ACC112 (cell line): ENCODE measurements at regions not wholly inside any gene's neighbourhood (a gene's known extent, or its start where the extent isn't known, plus 50 kb on each side); places are given as distances from the start of the nearest gene placed in this dataset.

Experiments
- H2AFZ ChIP-seq: fragments of 200-600 bp; sonication (generic); one replicate; pipeline ENCODE4 v1.6.0; 2017; ENCODE audit warnings: antibody characterized with exemption, low read length; ENCODE audit not compliant: unreplicated experiment
- H3K27ac ChIP-seq: fragments of 200-600 bp; sonication (generic); 2 replicates; pipeline ENCODE4 v1.5.1; 2014; ENCODE audit warnings: low read depth, mild to moderate bottlenecking, antibody characterized with exemption, low read length, moderate library complexity
- H3K27me3 ChIP-seq: fragments of 200-600 bp; sonication (generic); 2 replicates; pipeline ENCODE4 v1.6.1; 2014; ENCODE audit warnings: mild to moderate bottlenecking, antibody characterized with exemption, low read length, moderate library complexity, mixed read lengths; ENCODE audit not compliant: insufficient read depth
- H3K36me3 ChIP-seq: fragments of 200-600 bp; sonication (generic); 2 replicates; pipeline ENCODE4 v1.6.1; 2016; ENCODE audit warnings: mild to moderate bottlenecking, antibody characterized with exemption, low read length, moderate library complexity, mixed read lengths; ENCODE audit not compliant: insufficient read depth
- H3K4me1 ChIP-seq: fragments of 200-600 bp; sonication (generic); one replicate; pipeline ENCODE4 v1.6.1; 2016; ENCODE audit warnings: low read length, mixed read lengths; ENCODE audit not compliant: insufficient read depth, unreplicated experiment, control insufficient read depth
- H3K4me3 ChIP-seq: fragments of 200-600 bp; sonication (generic); 2 replicates; pipeline ENCODE4 v1.5.1; 2014; ENCODE audit warnings: mild to moderate bottlenecking, low read depth, low read length
- H3K79me2 ChIP-seq: fragments of 200-600 bp; sonication (generic); one replicate; pipeline ENCODE4 v1.6.0; 2016; ENCODE audit warnings: low read length; ENCODE audit not compliant: control insufficient read depth, unreplicated experiment, insufficient read depth

DNA sequence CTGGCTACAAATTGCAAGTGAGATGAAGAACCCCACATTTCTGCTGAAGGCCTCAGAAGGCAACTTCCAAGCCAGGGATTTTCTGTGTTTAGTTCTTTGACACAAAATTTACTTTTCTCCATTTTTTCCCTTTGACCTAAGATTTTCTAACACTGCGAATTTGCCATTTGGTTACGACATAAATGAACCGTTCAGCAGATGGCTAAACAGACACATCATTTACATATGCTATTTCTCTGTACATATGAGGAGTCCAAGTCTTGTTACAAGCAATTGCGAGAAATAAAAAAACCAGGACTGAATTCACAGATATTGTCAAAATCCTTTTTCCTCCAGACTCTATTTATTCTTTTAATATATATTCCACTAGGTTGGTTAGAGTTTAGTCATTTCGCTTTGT lies 978.6 kb downstream of the NLGN4X start:
- H3K79me2 ChIP-seq: no peaks in the 10 kb centered on the region
- H3K27me3 ChIP-seq: no peaks in the 10 kb centered on the region
- no peak overlapping the region for H2AFZ ChIP-seq
- H3K27ac ChIP-seq: no peak overlapping the region
- H3K4me1 ChIP-seq: no peaks in the 10 kb centered on the region
- no peaks in the 10 kb centered on the region for H3K36me3 ChIP-seq
- no peak overlapping the region for H3K4me3 ChIP-seq

DNA sequence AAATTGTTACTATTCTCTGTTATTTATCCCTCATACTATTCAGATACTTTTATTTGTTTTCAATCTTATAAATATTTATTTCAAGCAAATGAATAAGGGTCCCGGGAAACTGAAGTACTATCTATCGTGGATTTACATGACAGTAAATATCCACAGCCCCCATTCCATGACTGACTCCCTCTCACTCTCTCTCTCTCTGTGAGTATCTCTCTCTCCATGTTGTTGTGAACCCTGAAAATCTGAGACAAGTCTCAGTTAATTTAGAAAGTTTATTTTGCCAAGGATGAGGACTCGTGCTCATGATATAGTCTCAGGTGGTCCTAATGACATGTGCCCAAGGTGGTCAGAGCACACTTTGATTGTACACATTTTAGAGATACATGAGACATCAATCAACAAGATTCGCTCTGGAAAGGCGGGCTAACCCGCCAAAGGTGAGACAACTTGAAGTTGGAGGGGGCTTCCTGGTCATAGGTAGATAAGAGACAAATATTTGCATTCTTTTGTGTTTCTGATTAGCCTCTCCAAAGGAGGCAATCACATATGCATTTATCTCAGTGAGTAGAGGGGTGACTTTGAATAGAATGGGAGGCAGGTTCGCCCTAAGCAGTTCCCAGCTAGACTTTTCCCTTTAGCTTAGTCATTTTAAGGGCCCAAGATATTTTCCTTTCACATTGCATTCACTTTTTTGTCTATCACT lies 986.4 kb downstream of the NLGN4X start:
- Histone ChIP-seq H3K79me2 (no peaks in the 10 kb centered on the region), H3K4me3 (no peak overlapping the region), H3K27me3 (no peaks in the 10 kb centered on the region), H3K36me3 (no peaks in the 10 kb centered on the region), H2AFZ (no peak overlapping the region), H3K4me1 (no peaks in the 10 kb centered on the region), H3K27ac (no peak overlapping the region)

DNA sequence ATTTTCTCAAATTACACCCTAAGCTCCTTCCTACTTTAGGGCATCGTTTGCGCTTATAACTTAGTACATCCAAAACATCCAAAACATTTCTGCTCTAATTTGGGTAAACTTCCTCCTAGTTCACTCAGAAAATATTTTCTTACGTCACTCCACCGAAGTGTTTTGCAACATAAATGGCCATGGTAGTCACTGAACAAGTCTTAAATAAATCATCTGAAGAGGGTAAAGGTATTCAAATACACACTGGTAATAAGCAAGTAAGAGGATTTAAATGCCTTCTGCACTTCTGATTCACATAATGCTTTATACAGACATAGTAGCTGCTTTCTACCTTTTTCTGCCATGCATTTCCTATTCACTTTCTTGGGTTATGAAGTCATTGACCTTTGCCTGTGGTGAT lies 991.9 kb downstream of the NLGN4X start:
- no peaks in the 10 kb centered on the region for H3K36me3 ChIP-seq
- no peak overlapping the region for H2AFZ ChIP-seq
- no peaks in the 10 kb centered on the region for H3K4me1 ChIP-seq

DNA sequence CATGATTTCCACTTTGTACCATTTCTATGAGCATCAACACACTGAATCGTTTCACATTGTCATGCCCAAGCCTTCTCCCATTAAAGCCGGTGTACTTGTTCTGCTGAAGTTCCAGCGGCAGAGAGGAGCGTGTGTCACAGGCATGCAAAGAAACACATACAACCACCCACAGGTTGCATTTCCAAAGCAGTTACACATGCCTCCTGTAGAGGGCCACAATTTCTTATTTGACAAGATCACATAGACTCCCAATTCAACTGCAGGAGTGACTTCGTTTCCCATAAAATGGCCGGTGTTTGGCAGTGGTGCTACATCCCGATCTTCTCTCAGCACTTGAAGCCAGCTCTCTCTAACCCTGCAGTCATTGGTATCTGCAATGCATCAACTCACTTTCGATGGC lies 992.6 kb downstream of the NLGN4X start:
- Histone ChIP-seq H2AFZ (no peak overlapping the region), H3K27ac (no peak overlapping the region), H3K79me2 (no peaks in the 10 kb centered on the region), H3K4me3 (no peak overlapping the region), H3K27me3 (no peaks in the 10 kb centered on the region), H3K36me3 (no peaks in the 10 kb centered on the region), H3K4me1 (no peaks in the 10 kb centered on the region)

More for the DNA sequence above, 991.9 kb downstream of the NLGN4X start:
- no peaks in the 10 kb centered on the region for H3K79me2 ChIP-seq
- H3K27me3 ChIP-seq: no peaks in the 10 kb centered on the region
- H3K4me3 ChIP-seq: no peak overlapping the region
- no peak overlapping the region for H3K27ac ChIP-seq

DNA sequence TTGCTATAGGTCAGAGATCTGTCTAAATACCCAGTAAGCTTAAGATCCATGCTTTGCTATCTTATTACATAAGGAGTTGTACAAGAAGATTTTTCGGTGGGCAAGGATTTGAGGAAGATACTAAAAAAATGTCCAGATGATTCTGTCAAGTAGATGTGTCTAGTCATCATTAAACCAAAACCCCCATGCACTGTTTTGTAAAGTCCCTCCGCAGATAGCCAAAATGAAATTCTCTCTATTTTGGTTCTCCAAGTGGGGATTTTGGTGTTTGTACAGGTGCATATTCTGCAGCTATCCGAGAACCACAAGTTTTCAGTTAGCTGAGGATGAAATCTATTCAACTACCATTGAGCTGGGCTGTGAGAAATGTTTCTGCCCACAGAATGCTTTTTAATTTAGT lies 994.8 kb downstream of the NLGN4X start:
- Histone ChIP-seq H3K4me1 (no peaks in the 10 kb centered on the region), H3K79me2 (no peaks in the 10 kb centered on the region), H3K27me3 (no peaks in the 10 kb centered on the region), H3K4me3 (no peak overlapping the region), H2AFZ (no peak overlapping the region), H3K36me3 (no peaks in the 10 kb centered on the region), H3K27ac (no peak overlapping the region)

DNA sequence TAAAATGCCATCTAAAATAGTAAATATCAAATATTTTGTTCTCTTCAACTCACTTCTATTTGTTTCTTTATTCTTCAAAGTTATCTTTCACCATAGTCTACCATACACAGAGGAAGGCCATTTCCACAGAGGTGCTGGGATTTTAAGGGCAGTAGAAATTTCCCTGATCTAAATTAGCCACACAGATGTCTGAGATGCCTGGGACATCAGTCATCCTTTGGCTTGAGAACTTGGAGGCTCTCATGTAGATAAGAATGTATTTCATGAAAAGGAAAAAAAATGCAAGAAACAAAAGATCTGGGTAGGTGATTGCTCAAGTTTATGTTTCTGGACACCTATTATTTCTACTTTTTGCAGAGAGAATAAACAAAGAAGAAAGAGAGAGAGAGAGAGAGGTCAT lies 1008.2 kb downstream of the NLGN4X start:
- H3K27me3 ChIP-seq: no peaks in the 10 kb centered on the region
- H3K27ac ChIP-seq: no peak overlapping the region
- no peaks in the 10 kb centered on the region for H3K4me1 ChIP-seq
- H3K4me3 ChIP-seq: no peak overlapping the region
- H3K79me2 ChIP-seq: no peaks in the 10 kb centered on the region
- no peak overlapping the region for H2AFZ ChIP-seq
- no peaks in the 10 kb centered on the region for H3K36me3 ChIP-seq

DNA sequence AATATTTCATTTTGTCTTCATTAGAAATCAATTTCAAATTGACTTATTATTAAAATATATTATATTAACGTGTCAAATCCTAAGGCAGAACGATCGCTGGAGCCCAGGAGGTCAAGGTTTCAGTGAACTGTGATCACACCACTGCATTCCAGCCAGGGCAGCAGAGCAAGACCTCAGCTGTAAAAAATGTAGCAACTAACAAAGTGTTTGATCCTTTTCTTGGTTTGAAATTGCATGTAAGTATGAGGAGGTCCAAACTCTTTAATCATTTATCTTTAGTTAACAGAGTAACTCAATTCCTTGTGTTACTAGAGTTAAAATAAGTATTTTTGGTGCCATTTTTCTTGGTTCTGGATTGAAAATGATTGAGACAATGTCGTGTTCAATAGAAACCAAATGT lies 1033.9 kb downstream of the NLGN4X start:
- Histone ChIP-seq H3K27me3 (no peaks in the 10 kb centered on the region), H3K27ac (no peak overlapping the region), H2AFZ (no peak overlapping the region), H3K36me3 (no peaks in the 10 kb centered on the region), H3K4me1 (no peaks in the 10 kb centered on the region), H3K4me3 (no peak overlapping the region), H3K79me2 (no peaks in the 10 kb centered on the region)

DNA sequence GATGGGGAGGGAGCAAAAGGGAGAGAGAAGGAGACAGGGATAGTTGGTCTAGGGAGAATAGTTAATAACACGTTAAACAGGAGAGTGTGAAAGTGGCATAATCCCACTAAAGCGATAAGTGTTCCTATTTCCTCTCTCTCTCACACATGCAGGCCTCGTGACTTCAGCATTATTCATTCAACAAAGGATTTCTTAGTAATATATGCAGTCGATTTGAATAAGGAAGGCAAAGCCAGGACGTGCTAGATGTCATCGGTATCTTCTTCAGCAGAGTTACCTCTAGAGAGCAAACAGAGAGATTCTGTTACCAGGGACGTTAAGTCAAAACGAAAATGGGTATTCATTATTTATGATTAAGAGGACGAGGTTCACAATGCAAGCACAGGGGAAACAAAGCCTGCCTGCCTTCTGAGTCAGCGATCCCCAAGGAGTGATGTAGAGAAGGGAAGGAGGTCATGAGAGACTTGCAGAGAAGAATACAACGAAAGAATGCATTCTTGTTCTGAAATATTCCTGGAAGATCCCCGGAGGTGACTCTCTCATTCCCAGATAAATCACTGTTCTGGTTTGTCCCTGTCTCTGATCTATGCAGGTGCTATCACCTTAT lies 1048.4 kb downstream of the NLGN4X start:
- H3K79me2 ChIP-seq: no peaks in the 10 kb centered on the region
- H3K27me3 ChIP-seq: no peaks in the 10 kb centered on the region
- H3K4me3 ChIP-seq: no peak overlapping the region
- H3K27ac ChIP-seq: no peak overlapping the region
- H3K36me3 ChIP-seq: no peaks in the 10 kb centered on the region
- H2AFZ ChIP-seq: no peak overlapping the region
- H3K4me1 ChIP-seq: no peaks in the 10 kb centered on the region

DNA sequence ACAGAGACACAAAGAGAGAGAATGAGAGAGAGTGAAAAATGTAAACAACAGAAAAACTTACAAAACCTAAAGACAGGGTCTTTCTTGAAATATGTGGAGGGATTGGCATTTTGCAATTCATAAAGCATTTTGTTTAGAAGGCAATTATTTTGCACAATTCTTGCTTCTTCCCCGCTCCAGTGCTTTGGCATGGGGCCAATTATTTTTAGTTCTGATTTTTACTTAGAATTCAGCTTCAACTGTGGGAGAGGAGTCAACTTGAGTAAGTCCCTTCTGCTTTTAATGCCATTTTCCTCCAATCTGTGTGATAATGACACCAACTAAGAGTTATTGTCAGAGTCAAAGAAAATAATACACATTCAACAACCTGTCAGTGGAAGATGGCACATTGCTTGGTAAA lies 1051.9 kb downstream of the NLGN4X start:
- Histone ChIP-seq H3K27me3 (no peaks in the 10 kb centered on the region), H3K4me3 (no peak overlapping the region), H3K79me2 (no peaks in the 10 kb centered on the region), H3K4me1 (no peaks in the 10 kb centered on the region), H3K27ac (no peak overlapping the region), H2AFZ (no peak overlapping the region), H3K36me3 (no peaks in the 10 kb centered on the region)

DNA sequence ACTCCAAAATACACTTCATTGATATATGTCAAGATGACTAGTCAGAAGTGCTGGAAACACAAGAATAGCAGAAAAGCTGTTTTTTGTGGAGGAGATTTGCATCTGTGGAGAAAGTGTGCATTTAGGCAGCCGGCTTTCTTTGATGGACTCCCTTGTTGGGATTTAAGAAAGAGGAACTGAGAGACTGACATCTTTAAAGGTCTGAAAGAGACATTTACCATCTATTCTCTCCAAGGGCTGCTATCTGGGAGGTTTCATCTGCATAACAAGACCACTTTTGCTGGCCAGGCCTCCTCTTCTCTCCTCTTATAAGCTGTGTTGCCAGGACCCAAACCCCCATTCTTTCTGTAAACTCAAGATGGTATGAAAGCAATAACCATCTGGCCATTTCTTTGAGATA lies 1065.0 kb downstream of the NLGN4X start:
- no peaks in the 10 kb centered on the region for H3K36me3 ChIP-seq
- no peak overlapping the region for H3K4me3 ChIP-seq
- H3K4me1 ChIP-seq: no peaks in the 10 kb centered on the region
- H3K79me2 ChIP-seq: no peaks in the 10 kb centered on the region
- no peaks in the 10 kb centered on the region for H3K27me3 ChIP-seq
- no peak overlapping the region for H3K27ac ChIP-seq
- no peak overlapping the region for H2AFZ ChIP-seq

DNA sequence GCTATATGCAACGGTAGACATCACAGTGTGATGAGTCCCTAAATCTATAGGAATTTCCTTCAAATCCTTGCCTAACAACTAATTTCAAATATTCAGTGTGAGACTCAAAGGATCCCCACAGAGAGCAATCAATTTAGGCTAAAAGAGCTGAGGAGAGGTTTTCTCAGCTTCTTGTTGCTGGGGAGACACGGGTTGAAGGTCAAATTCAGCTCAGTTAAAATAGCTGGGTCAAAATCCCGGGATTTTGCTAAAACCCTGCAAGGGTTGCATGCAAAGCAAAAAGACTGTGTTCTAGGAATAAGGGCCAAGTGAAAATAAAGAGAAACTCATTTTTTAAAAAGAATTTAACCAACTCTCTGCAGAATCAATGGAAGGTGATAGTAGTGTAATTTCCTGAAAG lies 1073.4 kb downstream of the NLGN4X start:
- H2AFZ ChIP-seq: no peak overlapping the region
- H3K4me3 ChIP-seq: no peak overlapping the region
- no peaks in the 10 kb centered on the region for H3K36me3 ChIP-seq
- no peaks in the 10 kb centered on the region for H3K27me3 ChIP-seq
- H3K27ac ChIP-seq: no peak overlapping the region
- H3K79me2 ChIP-seq: no peaks in the 10 kb centered on the region
- H3K4me1 ChIP-seq: no peaks in the 10 kb centered on the region
